Astrocyte (in vitro differentiated cells and primary cell): ENCODE measurements at regions not wholly inside any gene's neighbourhood (a gene's known extent, or its start where the extent isn't known, plus 50 kb on each side); places are given as distances from the start of the nearest gene placed in this dataset.

Experiments used
- DNase-seq: peaks from one replicate; pipeline ENCODE4 v3.0.0-alpha.2; 2010; ENCODE audit warnings: low read depth
- FAIRE-seq: peaks from 2 replicates; lab custom pipeline; 2011; peaks lifted over from hg19 to GRCh38; lab: Jason Lieb, UNC
- H2AFZ ChIP-seq: 2 replicates; pipeline ENCODE4 v1.6.0; 2012; ENCODE audit warnings: low read depth, low read length, inconsistent platforms
- H3K27ac ChIP-seq: 2 replicates; pipeline ENCODE4 v1.5.1; 2011; ENCODE audit warnings: low read depth, low read length, inconsistent platforms
- H3K27me3 ChIP-seq: 2 replicates; pipeline ENCODE4 v1.6.0; 2011; ENCODE audit warnings: low read length, inconsistent platforms; ENCODE audit not compliant: insufficient read depth
- H3K36me3 ChIP-seq: 2 replicates; pipeline ENCODE4 v1.5.1; 2011; ENCODE audit warnings: low read length, inconsistent platforms; ENCODE audit not compliant: insufficient read depth
- H3K4me1 ChIP-seq: 2 replicates; pipeline ENCODE4 v1.5.1; 2011; ENCODE audit warnings: low read length, inconsistent platforms; ENCODE audit not compliant: insufficient read depth
- H3K4me2 ChIP-seq: 2 replicates; pipeline ENCODE4 v1.6.0; 2012; ENCODE audit warnings: low read length, inconsistent platforms
- H3K4me3 ChIP-seq: 2 replicates; pipeline ENCODE4 v1.5.1; 2011; ENCODE audit warnings: low read depth, mild to moderate bottlenecking, low read length, inconsistent platforms; ENCODE audit not compliant: insufficient read depth
- H3K79me2 ChIP-seq: 2 replicates; pipeline ENCODE4 v1.6.0; 2012; ENCODE audit warnings: mild to moderate bottlenecking, low read length, inconsistent platforms; ENCODE audit not compliant: insufficient read depth
- H3K9ac ChIP-seq: 2 replicates; pipeline ENCODE4 v1.6.0; 2012; ENCODE audit warnings: mild to moderate bottlenecking, low read length, inconsistent platforms
- H3K9me3 ChIP-seq: 2 replicates; pipeline ENCODE4 v1.5.1; 2012; ENCODE audit warnings: low read depth, mild to moderate bottlenecking, low read length, inconsistent platforms; ENCODE audit not compliant: insufficient read depth
- H4K20me1 ChIP-seq: 2 replicates; pipeline ENCODE4 v1.6.0; 2012; ENCODE audit warnings: low read length, inconsistent platforms; ENCODE audit not compliant: insufficient read depth
- H3K27ac Mint-ChIP-seq: one replicate; pipeline ENCODE4 v1.8.0; 2021; ENCODE audit warnings: mild to moderate bottlenecking, mixed read lengths; ENCODE audit not compliant: unreplicated experiment
- H3K27me3 Mint-ChIP-seq: one replicate; pipeline ENCODE4 v1.8.0; 2021; ENCODE audit warnings: low read depth, mixed read lengths; ENCODE audit not compliant: unreplicated experiment
- H3K36me3 Mint-ChIP-seq: one replicate; pipeline ENCODE4 v1.8.0; 2021; ENCODE audit warnings: low read depth, mixed read lengths; ENCODE audit not compliant: unreplicated experiment
- H3K4me1 Mint-ChIP-seq: one replicate; pipeline ENCODE4 v1.8.0; 2021; ENCODE audit warnings: low read depth, mixed read lengths; ENCODE audit not compliant: unreplicated experiment
- H3K4me3 Mint-ChIP-seq: one replicate; pipeline ENCODE4 v1.8.0; 2021; ENCODE audit warnings: mild to moderate bottlenecking, moderate library complexity, mixed read lengths; ENCODE audit not compliant: unreplicated experiment
- H3K9me3 Mint-ChIP-seq: one replicate; pipeline ENCODE4 v1.8.0; 2021; ENCODE audit warnings: mild to moderate bottlenecking, mixed read lengths; ENCODE audit not compliant: unreplicated experiment
- CTCF ChIP-seq: IDR thresholded peaks from 2 replicates; pipeline ENCODE4 v1.5.1; 2011; ENCODE audit warnings: low read depth, mild to moderate bottlenecking, inconsistent platforms, low read length, moderate library complexity; ENCODE audit not compliant: insufficient read depth
- EZH2 ChIP-seq: IDR thresholded peaks from 2 replicates; pipeline ENCODE4 v1.6.1; 2012; ENCODE audit warnings: mild to moderate bottlenecking, low read length, inconsistent platforms; ENCODE audit not compliant: insufficient read depth

GRCh38 chr6:33858804-33859505 lies 55.2 kb upstream of the MLN start:
- H3K27ac Mint-ChIP-seq = no peak overlapping the region
- Histone ChIP-seq H3K27me3 (peaks cover 7% of the 10 kb centered on the region), H3K4me3 (no peak overlapping the region), H4K20me1 (no peaks in the 10 kb centered on the region), H3K9me3 (no peaks in the 10 kb centered on the region), H2AFZ (no peak overlapping the region), H3K9ac (no peak overlapping the region), H3K36me3 (no peaks in the 10 kb centered on the region), H3K79me2 (no peaks in the 10 kb centered on the region), H3K27ac (no peak overlapping the region), H3K4me1 (no peaks in the 10 kb centered on the region), H3K4me2 (no peak overlapping the region)
- no peak for DNase-seq
- TF ChIP-seq CTCF (no peak), EZH2 (no peak)
- H3K27me3 Mint-ChIP-seq = peaks cover 55% of the 10 kb centered on the region
- no peak for FAIRE-seq
- H3K36me3 Mint-ChIP-seq = peaks cover 4% of the 10 kb centered on the region
- no peak overlapping the region for H3K4me3 Mint-ChIP-seq
- H3K9me3 Mint-ChIP-seq = no peaks in the 10 kb centered on the region
- H3K4me1 Mint-ChIP-seq = peaks cover 5% of the 10 kb centered on the region

GRCh38 chr6:33857932-33858475 lies 54.2 kb upstream of the MLN start:
- Mint-ChIP-seq H3K27me3 (peaks cover 52% of the 10 kb centered on the region), H3K9me3 (no peaks in the 10 kb centered on the region), H3K27ac (no peak overlapping the region), H3K36me3 (peaks cover 4% of the 10 kb centered on the region), H3K4me1 (peaks cover 3% of the 10 kb centered on the region), H3K4me3 (no peak overlapping the region)
- no peak overlapping the region for H3K9ac ChIP-seq
- peaks cover 9% of the 10 kb centered on the region for H3K27me3 ChIP-seq
- DNase-seq (no peak), FAIRE-seq (no peak)
- H2AFZ ChIP-seq = no peak overlapping the region
- H3K4me3 ChIP-seq = no peak overlapping the region
- TF ChIP-seq EZH2 = no peak
- no peak for TF ChIP-seq CTCF
- H3K79me2 ChIP-seq = no peaks in the 10 kb centered on the region
- no peaks in the 10 kb centered on the region for H4K20me1 ChIP-seq
- no peaks in the 10 kb centered on the region for H3K4me1 ChIP-seq
- no peaks in the 10 kb centered on the region for H3K36me3 ChIP-seq
- H3K9me3 ChIP-seq = no peaks in the 10 kb centered on the region
- no peak overlapping the region for H3K27ac ChIP-seq
- H3K4me2 ChIP-seq = no peak overlapping the region
